ENCODE measurements at regions not wholly inside any gene's neighbourhood (a gene's known extent, or its start where the extent isn't known, plus 50 kb on each side); places are given as distances from the start of the nearest gene placed in this dataset.

- CTCF ChIA-PET: interaction anchor here (1.6 kb wide), 1 partner anchor 15 kb away, joined by 3 read pairs; no protein-coding TSS in a partner anchor
- H3K4me3 ChIP-seq (ENCODE audit: low read depth, low read length): no peak overlapping the region
- POLR2A ChIA-PET: no interaction called here
- no peak for DNase-seq (ENCODE audit: low read depth, low spot score)
- TF ChIP-seq CTCF (IDR thresholded peaks at IDR 0.05; ENCODE audit: insufficient read depth, low read length, missing control alignments): no peak
Observed at GRCh38 chr3:187924651-187925050, 179.4 kb upstream of the BCL6 start.

GRCh38 chr3:187925326-187925725 is 180.1 kb upstream of the BCL6 start:
- H3K4me3 ChIP-seq (ENCODE audit: low read depth, low read length): no peak overlapping the region
- no peak for TF ChIP-seq CTCF (IDR thresholded peaks at IDR 0.05; ENCODE audit: insufficient read depth, low read length, missing control alignments)
- ChIA-PET POLR2A (no interaction called here), CTCF (interaction anchor here (1.0 to 1.6 kb wide), 3 partner anchors 12 to 14 kb away, joined by 3 read pairs; no protein-coding TSS in a partner anchor)
- no peak for DNase-seq (ENCODE audit: low read depth, low spot score)

- no peak overlapping the region for H3K4me3 ChIP-seq (ENCODE audit: low read depth, low read length)
- DNase-seq (ENCODE audit: low read depth, low spot score): no peak
- no peak for TF ChIP-seq CTCF (IDR thresholded peaks at IDR 0.05; ENCODE audit: insufficient read depth, low read length, missing control alignments)
- POLR2A ChIA-PET: interaction anchor here (0.6 kb wide), 1 partner anchor 83 kb away, joined by 3 read pairs; no protein-coding TSS in a partner anchor
- CTCF ChIA-PET: interaction anchor here (1.1 to 4.1 kb wide), 5 partner anchors 9 to 17 kb away, joined by 3 to 21 read pairs (median 3); no protein-coding TSS in a partner anchor
Observed at GRCh38 chr3:187926620-187927019, 181.4 kb upstream of the BCL6 start.

GRCh38 chr3:187927565-187927964 is 182.3 kb upstream of the BCL6 start:
- TF ChIP-seq CTCF (IDR thresholded peaks at IDR 0.05; ENCODE audit: insufficient read depth, low read length, missing control alignments): no peak
- no peak overlapping the region for H3K4me3 ChIP-seq (ENCODE audit: low read depth, low read length)
- POLR2A ChIA-PET: no interaction called here
- CTCF ChIA-PET: interaction anchor here (1.2 to 4.1 kb wide), 4 partner anchors 10 to 18 kb away, joined by 3 to 21 read pairs (median 5); no protein-coding TSS in a partner anchor
- no peak for DNase-seq (ENCODE audit: low read depth, low spot score)

- H3K4me3 ChIP-seq (ENCODE audit: low read depth, low read length): no peak overlapping the region
- no peak for DNase-seq (ENCODE audit: low read depth, low spot score)
- no peak for TF ChIP-seq CTCF (IDR thresholded peaks at IDR 0.05; ENCODE audit: insufficient read depth, low read length, missing control alignments)
- ChIA-PET POLR2A (no interaction called here), CTCF (interaction anchor here (4.1 kb wide), 1 partner anchor 12 kb away, joined by 21 read pairs; no protein-coding TSS in a partner anchor)
Observed at GRCh38 chr3:187929112-187929816, 184.0 kb upstream of the BCL6 start.

GRCh38 chr3:187930021-187930420 is 184.8 kb upstream of the BCL6 start:
- no peak overlapping the region for H3K4me3 ChIP-seq (ENCODE audit: low read depth, low read length)
- POLR2A ChIA-PET: no interaction called here
- TF ChIP-seq CTCF (IDR thresholded peaks at IDR 0.05; ENCODE audit: insufficient read depth, low read length, missing control alignments): no peak
- CTCF ChIA-PET: no interaction called here
- DNase-seq (ENCODE audit: low read depth, low spot score): no peak
